H1 (cell line): ENCODE measurements at regions not wholly inside any gene's neighbourhood (a gene's known extent, or its start where the extent isn't known, plus 50 kb on each side); places are given as distances from the start of the nearest gene placed in this dataset.
A peak's percentile ranks its signal among the peaks of the same experiment; 100 is the strongest.

Experiments used
- CTCF ChIA-PET: fragments of 300-600 bp; sonication (Branson Sonifier 250); formaldehyde crosslinking; loops from one replicate; lab custom pipeline; 2021; ENCODE audit not compliant: partially characterized antibody; lab: Charles Lee
- POLR2A ChIA-PET: fragments of 300-600 bp; sonication (Branson Sonifier 250); formaldehyde crosslinking; loops from one replicate; lab custom pipeline; 2021; ENCODE audit warnings: inconsistent platforms; ENCODE audit not compliant: partially characterized antibody; lab: Charles Lee
- DNase-seq, 2 experiments: peaks; one replicate each; pipeline versions ENCODE4 v3.0.0 to v3.0.0-alpha.2; 2010 to 2022; ENCODE audit warnings: low spot score in 2 of 2, low read depth in 1 of 2, mixed read lengths in 1 of 2
- FAIRE-seq: peaks from 2 replicates; lab custom pipeline; 2011; peaks lifted over from hg19 to GRCh38; lab: Jason Lieb, UNC
- H2AFZ ChIP-seq: 2 replicates; pipeline ENCODE4 v1.8.1; 2012; ENCODE audit warnings: low read length, inconsistent platforms
- H2AK5ac ChIP-seq: 2 replicates; pipeline ENCODE4 v1.6.1; 2013; ENCODE audit warnings: low read depth, low read length
- H2BK120ac ChIP-seq: replicated peaks from 2 replicates; pipeline ENCODE3; 2013; ENCODE audit warnings: low read depth, low read length, inconsistent platforms
- H2BK12ac ChIP-seq: 2 replicates; pipeline ENCODE4 v1.6.1; 2013; ENCODE audit warnings: low read depth, low read length
- H2BK15ac ChIP-seq: 2 replicates; pipeline ENCODE4 v1.6.1; 2013; ENCODE audit warnings: low read length
- H2BK20ac ChIP-seq: 2 replicates; pipeline ENCODE4 v1.6.1; 2013; ENCODE audit warnings: low read length
- H2BK5ac ChIP-seq: 2 replicates; pipeline ENCODE4 v1.6.1; 2013; ENCODE audit warnings: low read depth, low read length
- H3K14ac ChIP-seq: 2 replicates; pipeline ENCODE4 v1.6.1; 2013; ENCODE audit warnings: inconsistent platforms; ENCODE audit not compliant: insufficient read length
- H3K18ac ChIP-seq: 2 replicates; pipeline ENCODE4 v1.6.1; 2013; ENCODE audit warnings: low read length; ENCODE audit errors: extremely low read depth
- H3K23ac ChIP-seq: 2 replicates; pipeline ENCODE4 v1.6.1; 2013; ENCODE audit warnings: inconsistent platforms; ENCODE audit not compliant: insufficient read length
- H3K23me2 ChIP-seq: 2 replicates; pipeline ENCODE4 v1.6.1; 2013; ENCODE audit warnings: low read depth, low read length
- H3K27ac ChIP-seq: 2 replicates; pipeline ENCODE4 v1.6.1; 2011; ENCODE audit warnings: low read depth, low read length, inconsistent platforms
- H3K27me3 ChIP-seq, 4 experiments: replicated peaks in 1 of 4; 1 replicate in 1 of 4; 2 replicates in 3 of 4; pipeline versions ENCODE4 v1.6.1 to v1.8.1; 2011 to 2013; ENCODE audit warnings: low read length in 3 of 4, mild to moderate bottlenecking in 3 of 4, inconsistent platforms in 2 of 4, mixed read lengths in 2 of 4, moderate library complexity in 1 of 4; ENCODE audit not compliant: control insufficient read depth in 3 of 4, insufficient read depth in 3 of 4; ENCODE audit errors: extremely low read depth in 1 of 4
- H3K36me3 ChIP-seq, 4 experiments: 2 replicates each; pipeline versions ENCODE4 v1.6.1 to v1.8.1; 2011 to 2013; ENCODE audit warnings: mild to moderate bottlenecking in 4 of 4, low read length in 3 of 4, moderate library complexity in 2 of 4, control low read depth in 1 of 4, inconsistent platforms in 1 of 4; ENCODE audit not compliant: insufficient read depth in 4 of 4, control insufficient read depth in 2 of 4
- H3K4ac ChIP-seq: replicated peaks from 2 replicates; pipeline ENCODE3; 2013; ENCODE audit warnings: low read length, low read depth, mixed read lengths, inconsistent platforms; ENCODE audit not compliant: insufficient read length
- H3K4me1 ChIP-seq, 4 experiments: replicated peaks in 1 of 4; 1 replicate in 1 of 4; 2 replicates in 3 of 4; pipeline versions ENCODE4 v1.6.1 to v1.8.1; 2011 to 2013; ENCODE audit warnings: low read length in 3 of 4, inconsistent platforms in 2 of 4, mixed read lengths in 1 of 4; ENCODE audit not compliant: insufficient read depth in 4 of 4, control insufficient read depth in 3 of 4
- H3K4me2 ChIP-seq, 2 experiments: 2 replicates each; pipeline versions ENCODE4 v1.6.1 to v1.8.1; 2011 to 2013; ENCODE audit warnings: low read depth in 2 of 2, low read length in 2 of 2, control low read depth in 1 of 2, inconsistent platforms in 1 of 2, mild to moderate bottlenecking in 1 of 2; ENCODE audit not compliant: insufficient read depth in 1 of 2
- H3K4me3 ChIP-seq, 4 experiments: fragments of 200-600, 300-600 bp in 1 of 4; sonication (generic), shearing (Covaris generic), sonication (Bioruptor Twin) in 1 of 4; 2 replicates each; pipeline versions ENCODE4 v1.5.1 to v1.8.1; 2011 to 2016; ENCODE audit warnings: low read length in 4 of 4, low read depth in 3 of 4, control low read depth in 2 of 4, inconsistent platforms in 2 of 4, mild to moderate bottlenecking in 2 of 4, mixed read lengths in 1 of 4, moderate library complexity in 1 of 4; ENCODE audit not compliant: insufficient read depth in 2 of 4; ENCODE audit errors: extremely low read depth in 1 of 4
- H3K56ac ChIP-seq: replicated peaks from 2 replicates; pipeline ENCODE3; 2013; ENCODE audit warnings: low read depth, mild to moderate bottlenecking, mixed read lengths, low read length, inconsistent platforms; ENCODE audit not compliant: insufficient read length
- H3K79me1 ChIP-seq: 2 replicates; pipeline ENCODE4 v1.6.1; 2013; ENCODE audit warnings: low read depth, low read length, control low read depth
- H3K79me2 ChIP-seq, 2 experiments: 2 replicates each; pipeline versions ENCODE4 v1.6.1 to v1.8.1; 2012 to 2013; ENCODE audit warnings: low read length in 2 of 2, mild to moderate bottlenecking in 2 of 2, inconsistent platforms in 1 of 2; ENCODE audit not compliant: insufficient read depth in 2 of 2, control insufficient read depth in 1 of 2
- H3K9ac ChIP-seq, 4 experiments: replicated peaks in 1 of 4; 1 replicate in 1 of 4; 2 replicates in 3 of 4; pipeline versions ENCODE4 v1.6.1 to v1.8.1; 2011 to 2013; ENCODE audit warnings: low read depth in 3 of 4, low read length in 3 of 4, control low read depth in 2 of 4, mild to moderate bottlenecking in 2 of 4, moderate library complexity in 2 of 4, inconsistent platforms in 1 of 4; ENCODE audit errors: extremely low read depth in 1 of 4
- H3K9me3 ChIP-seq, 2 experiments: 2 replicates each; pipeline versions ENCODE4 v1.6.1 to v1.8.1; 2012 to 2013; ENCODE audit warnings: mild to moderate bottlenecking in 2 of 2, moderate library complexity in 2 of 2, control low read depth in 1 of 2, inconsistent platforms in 1 of 2, low read depth in 1 of 2, low read length in 1 of 2, mixed read lengths in 1 of 2; ENCODE audit not compliant: insufficient read depth in 2 of 2
- H4K20me1 ChIP-seq, 2 experiments: replicated peaks in 1 of 2; 2 replicates each; pipeline versions ENCODE3 to v1.8.1; 2011 to 2013; ENCODE audit warnings: inconsistent platforms in 2 of 2, low read length in 2 of 2, mild to moderate bottlenecking in 1 of 2; ENCODE audit not compliant: insufficient read depth in 2 of 2, control insufficient read depth in 1 of 2
- H4K5ac ChIP-seq: 2 replicates; pipeline ENCODE4 v1.6.1; 2013; ENCODE audit warnings: low read length, low read depth, mixed read lengths, inconsistent platforms; ENCODE audit not compliant: insufficient read length
- H4K8ac ChIP-seq: 2 replicates; pipeline ENCODE4 v1.8.0; 2013; ENCODE audit warnings: mild to moderate bottlenecking, moderate library complexity, low read length, inconsistent platforms; ENCODE audit not compliant: insufficient read depth; ENCODE audit errors: extremely low read depth
- H4K91ac ChIP-seq: replicated peaks from 2 replicates; pipeline ENCODE3; 2013; ENCODE audit warnings: low read length, mixed read lengths, inconsistent platforms; ENCODE audit not compliant: insufficient read length
- ATF3 ChIP-seq: IDR thresholded peaks from 2 replicates; pipeline ENCODE4 v1.6.1; 2011; ENCODE audit warnings: low read depth, mild to moderate bottlenecking, low read length; ENCODE audit not compliant: insufficient read depth
- CREB1 ChIP-seq: IDR thresholded peaks from 2 replicates; pipeline ENCODE4 v1.6.1; 2012; ENCODE audit warnings: inconsistent platforms
- CTBP2 ChIP-seq: IDR thresholded peaks from 2 replicates; pipeline ENCODE4 v1.7.0; 2011; ENCODE audit warnings: borderline replicate concordance, mild to moderate bottlenecking, moderate library complexity, mixed read lengths, low read length; ENCODE audit not compliant: insufficient read depth, insufficient read length
- EZH2 ChIP-seq: fragments of 200-600 bp; sonication (generic); IDR thresholded peaks from 2 replicates; pipeline ENCODE4 v1.7.1; 2012; ENCODE audit warnings: low read depth, mild to moderate bottlenecking, moderate library complexity, low read length, inconsistent platforms; ENCODE audit not compliant: severe bottlenecking
- MAX ChIP-seq: IDR thresholded peaks from 2 replicates; pipeline ENCODE4 v1.6.1; 2012; ENCODE audit warnings: inconsistent platforms
- NANOG ChIP-seq: IDR thresholded peaks from 2 replicates; pipeline ENCODE4 v1.6.1; 2011; ENCODE audit warnings: low read length, low read depth, mild to moderate bottlenecking, inconsistent platforms; ENCODE audit not compliant: insufficient read depth, poor library complexity, severe bottlenecking
- SUZ12 ChIP-seq: fragments of 200-600 bp; sonication (generic); IDR thresholded peaks from 2 replicates; pipeline ENCODE4 v1.6.1; 2012; ENCODE audit warnings: mild to moderate bottlenecking, inconsistent platforms, low read length, moderate library complexity, mixed read lengths
- WGBS, 2 experiments: shearing (Covaris generic) in 1 of 2; methylation state at CpG; one replicate each; pipeline versions ENCODE4 v1.1.6 to v1.1.7; 2013 to 2015; ENCODE audit warnings: low lambda C conversion rate in 2 of 2, mixed read lengths in 2 of 2, inconsistent platforms in 1 of 2, low coverage in 1 of 2, missing lambda C conversion rate in 1 of 2; ENCODE audit not compliant: insufficient replicate concordance in 2 of 2, insufficient coverage in 1 of 2, insufficient read length in 1 of 2; ENCODE audit errors: extremely low coverage in 1 of 2, missing lambda C conversion rate in 1 of 2; 5-methylcytosine and 5-hydroxymethylcytosine counted together

- H3K4me2 ChIP-seq: no peak overlapping the region
- H2AK5ac ChIP-seq: no peak overlapping the region
- no peaks in the 10 kb centered on the region for H3K27me3 ChIP-seq
- H3K9me3 ChIP-seq: no peaks in the 10 kb centered on the region
- H3K23me2 ChIP-seq: no peaks in the 10 kb centered on the region
- no peak overlapping the region for H2BK120ac ChIP-seq
- WGBS, 2 experiments: 58% methylated on average over 2 of the region's 2 CpGs; no CpG with 5 or more reads in 1 of the 2 experiments
- no peak overlapping the region for H4K91ac ChIP-seq
- ChIA-PET CTCF (interaction anchor here (1.6 kb wide), 1 partner anchor 155 kb away, joined by 4 read pairs; no protein-coding TSS in a partner anchor), POLR2A (no interaction called here)
- H4K8ac ChIP-seq: no peak overlapping the region
- H3K4me1 ChIP-seq: peaks cover 0 to 3% (median 0%) of the 10 kb centered on the region in 4 experiments; a peak in 1 of 7 replicates
- H2AFZ ChIP-seq: no peak overlapping the region
- no peak overlapping the region for H3K23ac ChIP-seq
- H3K14ac ChIP-seq: no peak overlapping the region
- no peak overlapping the region for H3K27ac ChIP-seq
- no peaks in the 10 kb centered on the region for H4K20me1 ChIP-seq
- no peaks in the 10 kb centered on the region for H3K79me1 ChIP-seq
- H3K9ac ChIP-seq: no peak overlapping the region; a peak in 1 of 7 replicates
- no peak overlapping the region for H3K56ac ChIP-seq
- no peak overlapping the region for H3K4ac ChIP-seq
- H2BK20ac ChIP-seq: no peak overlapping the region
- H4K5ac ChIP-seq: no peak overlapping the region
- H2BK5ac ChIP-seq: no peak overlapping the region
- FAIRE-seq: peak; percentile 52
- no peak overlapping the region for H3K18ac ChIP-seq
- H3K36me3 ChIP-seq: no peaks in the 10 kb centered on the region
- no peak overlapping the region for H3K4me3 ChIP-seq
- H2BK12ac ChIP-seq: no peak overlapping the region
- no peaks in the 10 kb centered on the region for H3K79me2 ChIP-seq
- no peak for TF ChIP-seq CTBP2
- TF ChIP-seq SUZ12: no peak
- TF ChIP-seq NANOG: peak; percentile 82
- TF ChIP-seq MAX: no peak
- TF ChIP-seq EZH2: no peak
- no peak for TF ChIP-seq ATF3
- no peak for TF ChIP-seq CREB1
- no peak for DNase-seq
- no peak overlapping the region for H2BK15ac ChIP-seq
Measured at GRCh38 chr6:85168146-85168545, 281.7 kb upstream of the NT5E start.
